Neuronal stem cell (in vitro differentiated cells): ENCODE measurements at regions not wholly inside any gene's neighbourhood (a gene's known extent, or its start where the extent isn't known, plus 50 kb on each side); places are given as distances from the start of the nearest gene placed in this dataset.

Experiments used
- DNase-seq: peaks from one replicate; pipeline ENCODE4 v3.0.0-alpha.2; 2013; ENCODE audit warnings: low spot score
- H2AFZ ChIP-seq: one replicate; pipeline ENCODE4 v1.6.1; 2013; ENCODE audit warnings: mild to moderate bottlenecking, low read length, inconsistent platforms
- H2AK5ac ChIP-seq: 2 replicates; pipeline ENCODE4 v1.6.1; 2013; ENCODE audit warnings: low read depth, mild to moderate bottlenecking, inconsistent platforms, low read length, moderate library complexity, mixed read lengths
- H2BK120ac ChIP-seq: 2 replicates; pipeline ENCODE4 v1.6.1; 2013; ENCODE audit warnings: low read depth, mild to moderate bottlenecking, inconsistent platforms, low read length, moderate library complexity, mixed read lengths
- H2BK12ac ChIP-seq: one replicate; pipeline ENCODE4 v1.6.1; 2013; ENCODE audit warnings: low read length, inconsistent platforms
- H2BK15ac ChIP-seq: 2 replicates; pipeline ENCODE4 v1.6.1; 2013; ENCODE audit warnings: mild to moderate bottlenecking, low read length, inconsistent platforms, mixed read lengths
- H2BK5ac ChIP-seq: one replicate; pipeline ENCODE4 v1.6.1; 2013; ENCODE audit warnings: inconsistent platforms, mild to moderate bottlenecking, low read length, moderate library complexity
- H3K14ac ChIP-seq: one replicate; pipeline ENCODE4 v1.6.1; 2013; ENCODE audit warnings: low read length, inconsistent platforms
- H3K18ac ChIP-seq: 2 replicates; pipeline ENCODE4 v1.6.1; 2013; ENCODE audit warnings: low read length, inconsistent platforms
- H3K23ac ChIP-seq: 2 replicates; pipeline ENCODE4 v1.6.1; 2013; ENCODE audit warnings: low read depth, mild to moderate bottlenecking, mixed read lengths, low read length, inconsistent platforms; ENCODE audit not compliant: poor library complexity
- H3K27ac ChIP-seq: replicated peaks from 3 replicates; pipeline ENCODE4 v1.5.1; 2013; ENCODE audit warnings: low read length, inconsistent platforms
- H3K27me3 ChIP-seq, 3 experiments: 2 replicates each; pipeline ENCODE4 v1.6.1; 2013; ENCODE audit warnings: low read length in 3 of 3, mild to moderate bottlenecking in 2 of 3, inconsistent platforms in 1 of 3, low read depth in 1 of 3, mixed read lengths in 1 of 3, moderate library complexity in 1 of 3; ENCODE audit not compliant: control insufficient read depth in 3 of 3, insufficient read depth in 3 of 3
- H3K36me3 ChIP-seq, 2 donors: replicated peaks in 1 of 2; 2 replicates each; pipeline ENCODE4 v1.6.1; 2013; ENCODE audit warnings: low read length in 2 of 2; ENCODE audit not compliant: control insufficient read depth in 2 of 2, insufficient read depth in 2 of 2
- H3K4ac ChIP-seq: 2 replicates; pipeline ENCODE4 v1.6.1; 2013; ENCODE audit warnings: inconsistent platforms, mild to moderate bottlenecking, low read length, moderate library complexity
- H3K4me1 ChIP-seq, 2 donors: 1 replicate in 1 of 2; 2 replicates in 1 of 2; pipeline ENCODE4 v1.6.1; 2013; ENCODE audit warnings: low read length in 2 of 2, low read depth in 1 of 2; ENCODE audit not compliant: control insufficient read depth in 2 of 2, insufficient read depth in 1 of 2
- H3K4me2 ChIP-seq: one replicate; pipeline ENCODE4 v1.6.1; 2013; ENCODE audit warnings: mild to moderate bottlenecking, low read length, inconsistent platforms; ENCODE audit not compliant: insufficient read depth, poor library complexity, severe bottlenecking
- H3K4me3 ChIP-seq, 2 donors: 2 replicates each; pipeline ENCODE4 v1.5.1; 2013; ENCODE audit warnings: low read length in 2 of 2, mild to moderate bottlenecking in 2 of 2, inconsistent platforms in 1 of 2, moderate library complexity in 1 of 2
- H3K79me1 ChIP-seq: one replicate; pipeline ENCODE4 v1.6.1; 2013; ENCODE audit warnings: low read depth, mild to moderate bottlenecking, inconsistent platforms, low read length, moderate library complexity
- H3K9ac ChIP-seq: one replicate; pipeline ENCODE4 v1.6.1; 2013; ENCODE audit warnings: mild to moderate bottlenecking, low read depth, low read length, inconsistent platforms; ENCODE audit not compliant: poor library complexity
- H3K9me3 ChIP-seq, 2 donors: replicated peaks in 1 of 2; 2 replicates each; pipeline versions ENCODE3 to v1.6.1; 2013; ENCODE audit warnings: low read length in 2 of 2, mild to moderate bottlenecking in 2 of 2, inconsistent platforms in 1 of 2, low read depth in 1 of 2, mixed read lengths in 1 of 2, moderate library complexity in 1 of 2; ENCODE audit not compliant: control insufficient read depth in 2 of 2, insufficient read depth in 1 of 2
- H4K8ac ChIP-seq: one replicate; pipeline ENCODE4 v1.6.1; 2013; ENCODE audit warnings: low read depth, mild to moderate bottlenecking, inconsistent platforms, low read length, moderate library complexity
- H4K91ac ChIP-seq: one replicate; pipeline ENCODE4 v1.6.1; 2013; ENCODE audit warnings: low read length, low read depth, mild to moderate bottlenecking, inconsistent platforms; ENCODE audit not compliant: poor library complexity
- WGBS, 2 donors: extraction: QIAGEN DNeasy Blood & Tissue Kit; methylation state at CpG; one replicate each; pipeline ENCODE4 v1.1.7; 2013; ENCODE audit warnings: missing lambda C conversion rate in 2 of 2, mixed read lengths in 1 of 2; ENCODE audit not compliant: insufficient read length in 2 of 2, insufficient replicate concordance in 1 of 2; ENCODE audit errors: extremely low coverage in 2 of 2; 5-methylcytosine and 5-hydroxymethylcytosine counted together

GRCh38 chr11:96885912-96886311 is 496.1 kb downstream of the JRKL start:
- no peak overlapping the region for H3K18ac ChIP-seq
- no peak overlapping the region for H3K4me3 ChIP-seq
- H3K14ac ChIP-seq: no peak overlapping the region
- no peak overlapping the region for H3K4ac ChIP-seq
- no peak overlapping the region for H2BK120ac ChIP-seq
- no peak overlapping the region for H3K23ac ChIP-seq
- no peak overlapping the region for H2AFZ ChIP-seq
- no peak overlapping the region for H3K9ac ChIP-seq
- no peak overlapping the region for H3K4me2 ChIP-seq
- no peaks in the 10 kb centered on the region for H3K27me3 ChIP-seq
- H3K4me1 ChIP-seq: no peaks in the 10 kb centered on the region
- no peak overlapping the region for H4K91ac ChIP-seq
- no peaks in the 10 kb centered on the region for H3K79me1 ChIP-seq
- H3K27ac ChIP-seq: no peak overlapping the region
- peaks cover 0 to 1% of the 10 kb centered on the region in 2 donors for H3K9me3 ChIP-seq
- H3K36me3 ChIP-seq: no peaks in the 10 kb centered on the region
- DNase-seq: no peak
- no peak overlapping the region for H2BK12ac ChIP-seq
- no peak overlapping the region for H4K8ac ChIP-seq
- no CpG with 5 or more reads among the region's 2 CpGs for WGBS, 2 donors
- no peak overlapping the region for H2BK5ac ChIP-seq
- H2AK5ac ChIP-seq: no peak overlapping the region
- no peak overlapping the region for H2BK15ac ChIP-seq

GRCh38 chr11:96893988-96894387 is 504.2 kb downstream of the JRKL start:
- Histone ChIP-seq H3K23ac (no peak overlapping the region), H3K79me1 (no peaks in the 10 kb centered on the region), H3K9me3 (no peaks in the 10 kb centered on the region), H2BK5ac (no peak overlapping the region), H2BK12ac (no peak overlapping the region), H3K18ac (no peak overlapping the region), H3K4ac (no peak overlapping the region), H3K14ac (no peak overlapping the region), H3K4me1 (peaks cover 0 to 2% of the 10 kb centered on the region in 2 donors), H3K27ac (no peak overlapping the region), H3K36me3 (no peaks in the 10 kb centered on the region), H3K27me3 (no peaks in the 10 kb centered on the region), H2BK15ac (no peak overlapping the region), H4K91ac (no peak overlapping the region), H2AK5ac (no peak overlapping the region), H3K4me2 (no peak overlapping the region), H3K4me3 (no peak overlapping the region), H3K9ac (no peak overlapping the region), H2BK120ac (no peak overlapping the region), H2AFZ (no peak overlapping the region), H4K8ac (no peak overlapping the region)
- WGBS, 2 donors: no CpG with 5 or more reads among the region's 3 CpGs
- DNase-seq: no peak

DNA sequence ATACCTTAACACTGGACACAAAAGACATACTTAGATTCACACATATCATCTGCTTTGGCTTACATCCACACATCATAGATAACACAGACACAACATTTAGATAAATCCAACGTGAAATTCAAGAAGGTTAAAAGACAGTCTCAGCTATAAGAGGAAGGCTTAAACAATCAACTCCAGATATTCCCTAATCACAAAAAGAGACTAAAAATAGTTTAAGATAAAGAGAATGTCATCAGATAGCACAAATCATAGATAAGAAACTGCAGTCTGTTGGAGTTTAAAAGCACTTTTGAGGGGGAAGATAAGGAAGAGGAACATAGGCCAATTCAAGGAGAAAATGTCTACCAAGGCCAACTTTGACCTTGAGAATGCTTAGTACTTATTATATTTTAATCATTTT is 504.8 kb downstream of the JRKL start:
- Histone ChIP-seq H2BK5ac (no peak overlapping the region), H3K4me1 (peaks cover 0 to 2% of the 10 kb centered on the region in 2 donors), H2BK120ac (no peak overlapping the region), H3K4me3 (no peak overlapping the region), H4K91ac (no peak overlapping the region), H2BK15ac (no peak overlapping the region), H3K9me3 (no peaks in the 10 kb centered on the region), H3K23ac (no peak overlapping the region), H4K8ac (no peak overlapping the region), H3K27me3 (no peaks in the 10 kb centered on the region), H3K18ac (no peak overlapping the region), H3K14ac (no peak overlapping the region), H3K4ac (no peak overlapping the region), H2BK12ac (no peak overlapping the region), H2AK5ac (no peak overlapping the region), H3K9ac (no peak overlapping the region), H2AFZ (no peak overlapping the region), H3K27ac (no peak overlapping the region), H3K79me1 (no peaks in the 10 kb centered on the region), H3K4me2 (no peak overlapping the region), H3K36me3 (no peaks in the 10 kb centered on the region)
- DNase-seq: no peak
- WGBS, 2 donors: no CpG with 5 or more reads among the region's 1 CpG

DNA sequence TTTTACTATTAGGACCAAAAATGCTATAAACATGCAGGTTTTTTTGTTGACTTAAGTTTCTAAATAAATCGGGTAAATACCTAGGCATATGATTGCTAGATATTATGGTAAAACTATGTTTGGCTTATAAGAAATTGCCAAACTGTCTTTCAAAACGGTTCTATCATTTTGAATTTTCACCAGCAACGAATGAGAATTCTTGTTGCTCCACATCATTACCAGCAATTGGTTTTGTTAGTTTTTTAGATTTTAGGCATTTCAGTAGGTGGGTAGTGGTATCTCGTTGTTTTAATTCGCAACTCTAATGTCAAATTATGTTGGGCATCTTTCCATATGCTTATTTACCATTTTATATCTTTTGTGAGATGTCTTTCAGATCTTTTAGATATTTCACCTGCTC is 510.2 kb downstream of the JRKL start:
- no peaks in the 10 kb centered on the region for H3K4me1 ChIP-seq
- no peak overlapping the region for H4K91ac ChIP-seq
- WGBS, 2 donors: no CpG with 5 or more reads among the region's 5 CpGs
- H2BK12ac ChIP-seq: no peak overlapping the region
- no peak overlapping the region for H3K9ac ChIP-seq
- H3K23ac ChIP-seq: no peak overlapping the region
- H3K79me1 ChIP-seq: no peaks in the 10 kb centered on the region
- H2BK120ac ChIP-seq: no peak overlapping the region
- no peak overlapping the region for H3K4me2 ChIP-seq
- H3K36me3 ChIP-seq: no peaks in the 10 kb centered on the region
- H2BK15ac ChIP-seq: no peak overlapping the region
- H2BK5ac ChIP-seq: no peak overlapping the region
- no peak overlapping the region for H3K4ac ChIP-seq
- H2AFZ ChIP-seq: no peak overlapping the region
- H3K4me3 ChIP-seq: no peak overlapping the region
- H3K9me3 ChIP-seq: no peaks in the 10 kb centered on the region
- no peak overlapping the region for H4K8ac ChIP-seq
- no peak overlapping the region for H2AK5ac ChIP-seq
- no peak overlapping the region for H3K27ac ChIP-seq
- H3K18ac ChIP-seq: no peak overlapping the region
- DNase-seq: no peak
- no peak overlapping the region for H3K14ac ChIP-seq
- no peaks in the 10 kb centered on the region for H3K27me3 ChIP-seq
